Panc1 (cell line): ENCODE measurements at regions not wholly inside any gene's neighbourhood (a gene's known extent, or its start where the extent isn't known, plus 50 kb on each side); places are given as distances from the start of the nearest gene placed in this dataset.
"Not testable (repeated sequence)": the region's sequence is repeated elsewhere in the genome, so short reads cannot be mapped to it uniquely, and the experiment has no call there.

Experiments used
- ATAC-seq: fragments of 200-7000 bp; cut with Tn5 transposase; 2 replicates; pipeline ENCODE4 v1.9.1; 2020; ENCODE audit warnings: mild to moderate bottlenecking, moderate library complexity
- BruUV-seq: library from RNA; stranded (reverse); fragments of 400-500 nt; replicated peaks from 2 replicates; lab custom pipeline; 2021; lab: Mats Ljungman, UMichigan
- CTCF ChIA-PET: fragments of 300-600 bp; sonication (Branson Sonifier 250); formaldehyde crosslinking; loops from one replicate; lab custom pipeline; 2022; ENCODE audit warnings: antibody characterized with exemption; lab: Charles Lee
- POLR2A ChIA-PET: fragments of 300-600 bp; sonication (Branson Sonifier 250); formaldehyde crosslinking; loops from one replicate; lab custom pipeline; 2022; ENCODE audit warnings: antibody characterized with exemption; lab: Charles Lee
- DNase-seq: peaks from one replicate; pipeline ENCODE4 v3.0.0-alpha.2; 2010; ENCODE audit warnings: low read depth, low spot score
- H3K27ac ChIP-seq: 2 replicates; pipeline ENCODE4 v1.5.1; 2011; ENCODE audit warnings: mild to moderate bottlenecking, low read length, inconsistent platforms
- H3K27me3 ChIP-seq: fragments of 200-500 bp; sonication (Bioruptor generic); 2 replicates; pipeline ENCODE4 v1.6.0; 2014; ENCODE audit warnings: low read length, inconsistent platforms; ENCODE audit not compliant: control insufficient read depth, insufficient read depth
- H3K36me3 ChIP-seq: fragments of 200-500 bp; sonication (Bioruptor generic); 2 replicates; pipeline ENCODE4 v1.5.1; 2014; ENCODE audit warnings: inconsistent platforms, mild to moderate bottlenecking, low read length, moderate library complexity; ENCODE audit not compliant: control insufficient read depth, insufficient read depth
- H3K4me1 ChIP-seq: 2 replicates; pipeline ENCODE4 v1.5.1; 2011; ENCODE audit warnings: inconsistent platforms, mild to moderate bottlenecking, low read length, moderate library complexity; ENCODE audit not compliant: control insufficient read depth, insufficient read depth
- H3K4me3 ChIP-seq, 2 experiments: 2 replicates each; pipeline ENCODE4 v1.5.1; 2011 to 2012; ENCODE audit warnings: low read depth in 2 of 2, low read length in 2 of 2, mild to moderate bottlenecking in 2 of 2, inconsistent platforms in 1 of 2, moderate library complexity in 1 of 2
- H3K9me3 ChIP-seq: fragments of 200-500 bp; sonication (Bioruptor generic); 2 replicates; pipeline ENCODE4 v1.5.1; 2014; ENCODE audit warnings: low read depth, mild to moderate bottlenecking, inconsistent platforms, low read length, moderate library complexity; ENCODE audit not compliant: control insufficient read depth, insufficient read depth
- POLR2AphosphoS5 ChIP-seq: IDR thresholded peaks from 2 replicates; pipeline ENCODE4 v1.6.1; 2012; ENCODE audit warnings: mild to moderate bottlenecking, low read depth, low read length, moderate library complexity
- SIN3A ChIP-seq: IDR thresholded peaks from 2 replicates; pipeline ENCODE4 v1.6.1; 2012; ENCODE audit warnings: low read depth, mild to moderate bottlenecking, low read length, moderate library complexity, borderline replicate concordance; ENCODE audit not compliant: insufficient read depth
- TCF7L2 ChIP-seq: IDR thresholded peaks from 2 replicates; pipeline ENCODE4 v1.6.1; 2011; ENCODE audit warnings: mild to moderate bottlenecking, low read depth, low read length, inconsistent platforms
- in situ Hi-C: cut with HindIII; loops from 2 replicates; pipeline ENCODE4 v1.10.0; 2016; ENCODE audit warnings: low sequenced_read_pairs, low pct_unique_long_range_greater_than_20kb
- intact Hi-C: fragments of 100-400 bp; cut with micrococcal nuclease; formaldehyde crosslinking; loops from one replicate; pipeline ENCODE4 v1.10.0; 2022; ENCODE audit not compliant: unreplicated experiment
- TF ChIP-seq, protein P1 (sequence below): fragments of 450-650 bp; IDR thresholded peaks from 2 replicates; pipeline ENCODE4 v1.5.1; 2017; ENCODE audit warnings: mild to moderate bottlenecking
- TF ChIP-seq, protein P2 (sequence below), 2 experiments: IDR thresholded peaks; 2 replicates each; pipeline ENCODE4 v1.6.1; 2011 to 2012; ENCODE audit warnings: low read depth in 2 of 2, control low read depth in 1 of 2, low read length in 1 of 2, mild to moderate bottlenecking in 1 of 2, moderate library complexity in 1 of 2; ENCODE audit not compliant: insufficient read depth in 1 of 2

GRCh38 chr13:90272356-90272755 lies 1075.1 kb upstream of the MIR17HG start:
- no peaks in the 10 kb centered on the region for H3K27me3 ChIP-seq
- TF ChIP-seq SIN3A (no peak), TCF7L2 (no peak), POLR2AphosphoS5 (no peak)
- TF ChIP-seq, protein P1, sequence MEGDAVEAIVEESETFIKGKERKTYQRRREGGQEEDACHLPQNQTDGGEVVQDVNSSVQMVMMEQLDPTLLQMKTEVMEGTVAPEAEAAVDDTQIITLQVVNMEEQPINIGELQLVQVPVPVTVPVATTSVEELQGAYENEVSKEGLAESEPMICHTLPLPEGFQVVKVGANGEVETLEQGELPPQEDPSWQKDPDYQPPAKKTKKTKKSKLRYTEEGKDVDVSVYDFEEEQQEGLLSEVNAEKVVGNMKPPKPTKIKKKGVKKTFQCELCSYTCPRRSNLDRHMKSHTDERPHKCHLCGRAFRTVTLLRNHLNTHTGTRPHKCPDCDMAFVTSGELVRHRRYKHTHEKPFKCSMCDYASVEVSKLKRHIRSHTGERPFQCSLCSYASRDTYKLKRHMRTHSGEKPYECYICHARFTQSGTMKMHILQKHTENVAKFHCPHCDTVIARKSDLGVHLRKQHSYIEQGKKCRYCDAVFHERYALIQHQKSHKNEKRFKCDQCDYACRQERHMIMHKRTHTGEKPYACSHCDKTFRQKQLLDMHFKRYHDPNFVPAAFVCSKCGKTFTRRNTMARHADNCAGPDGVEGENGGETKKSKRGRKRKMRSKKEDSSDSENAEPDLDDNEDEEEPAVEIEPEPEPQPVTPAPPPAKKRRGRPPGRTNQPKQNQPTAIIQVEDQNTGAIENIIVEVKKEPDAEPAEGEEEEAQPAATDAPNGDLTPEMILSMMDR = no peak
- TF ChIP-seq, protein P2, sequence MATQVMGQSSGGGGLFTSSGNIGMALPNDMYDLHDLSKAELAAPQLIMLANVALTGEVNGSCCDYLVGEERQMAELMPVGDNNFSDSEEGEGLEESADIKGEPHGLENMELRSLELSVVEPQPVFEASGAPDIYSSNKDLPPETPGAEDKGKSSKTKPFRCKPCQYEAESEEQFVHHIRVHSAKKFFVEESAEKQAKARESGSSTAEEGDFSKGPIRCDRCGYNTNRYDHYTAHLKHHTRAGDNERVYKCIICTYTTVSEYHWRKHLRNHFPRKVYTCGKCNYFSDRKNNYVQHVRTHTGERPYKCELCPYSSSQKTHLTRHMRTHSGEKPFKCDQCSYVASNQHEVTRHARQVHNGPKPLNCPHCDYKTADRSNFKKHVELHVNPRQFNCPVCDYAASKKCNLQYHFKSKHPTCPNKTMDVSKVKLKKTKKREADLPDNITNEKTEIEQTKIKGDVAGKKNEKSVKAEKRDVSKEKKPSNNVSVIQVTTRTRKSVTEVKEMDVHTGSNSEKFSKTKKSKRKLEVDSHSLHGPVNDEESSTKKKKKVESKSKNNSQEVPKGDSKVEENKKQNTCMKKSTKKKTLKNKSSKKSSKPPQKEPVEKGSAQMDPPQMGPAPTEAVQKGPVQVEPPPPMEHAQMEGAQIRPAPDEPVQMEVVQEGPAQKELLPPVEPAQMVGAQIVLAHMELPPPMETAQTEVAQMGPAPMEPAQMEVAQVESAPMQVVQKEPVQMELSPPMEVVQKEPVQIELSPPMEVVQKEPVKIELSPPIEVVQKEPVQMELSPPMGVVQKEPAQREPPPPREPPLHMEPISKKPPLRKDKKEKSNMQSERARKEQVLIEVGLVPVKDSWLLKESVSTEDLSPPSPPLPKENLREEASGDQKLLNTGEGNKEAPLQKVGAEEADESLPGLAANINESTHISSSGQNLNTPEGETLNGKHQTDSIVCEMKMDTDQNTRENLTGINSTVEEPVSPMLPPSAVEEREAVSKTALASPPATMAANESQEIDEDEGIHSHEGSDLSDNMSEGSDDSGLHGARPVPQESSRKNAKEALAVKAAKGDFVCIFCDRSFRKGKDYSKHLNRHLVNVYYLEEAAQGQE (IDR thresholded peaks at IDR 0.05; ENCODE audit: insufficient read depth in 1 of 2, low read depth in 2 of 2, low read length in 1 of 2) = no peak
- DNase-seq (no peak), ATAC-seq (no peak)
- no TSS peak for BruUV-seq
- no peak overlapping the region for H3K27ac ChIP-seq
- CTCF ChIA-PET = no interaction called here
- POLR2A ChIA-PET = no interaction called here
- in situ Hi-C loops (no loop called here), intact Hi-C loops (no loop called here)
- no peaks in the 10 kb centered on the region for H3K9me3 ChIP-seq
- H3K36me3 ChIP-seq = no peaks in the 10 kb centered on the region
- H3K4me1 ChIP-seq = no peaks in the 10 kb centered on the region
- no peak overlapping the region for H3K4me3 ChIP-seq

- no peaks in the 10 kb centered on the region for H3K27me3 ChIP-seq
- DNase-seq (no peak), ATAC-seq (no peak)
- no TSS peak for BruUV-seq
- TF ChIP-seq POLR2AphosphoS5 = no peak
- H3K36me3 ChIP-seq = no peaks in the 10 kb centered on the region
- intact Hi-C loops = no loop called here
- ChIA-PET POLR2A (no interaction called here), CTCF (no interaction called here)
- in situ Hi-C loops = no loop called here
- H3K4me1 ChIP-seq = no peaks in the 10 kb centered on the region
- no peaks in the 10 kb centered on the region for H3K9me3 ChIP-seq
- H3K4me3 ChIP-seq = no peak overlapping the region
- no peak overlapping the region for H3K27ac ChIP-seq
Observed at GRCh38 chr13:90276216-90276615, 1071.3 kb upstream of the MIR17HG start.

- ATAC-seq, CTCF ChIA-PET, intact Hi-C loops, H3K27ac ChIP-seq, DNase-seq, H3K36me3 ChIP-seq, H3K27me3 ChIP-seq, H3K4me3 ChIP-seq, H3K9me3 ChIP-seq, POLR2A ChIA-PET, in situ Hi-C loops, H3K4me1 ChIP-seq, BruUV-seq: not testable (repeated sequence)
Observed at GRCh38 chr13:90278231-90278630, 1069.3 kb upstream of the MIR17HG start.
